ENCODE measurements at regions not wholly inside any gene's neighbourhood (a gene's known extent, or its start where the extent isn't known, plus 50 kb on each side); places are given as distances from the start of the nearest gene placed in this dataset.

DNA sequence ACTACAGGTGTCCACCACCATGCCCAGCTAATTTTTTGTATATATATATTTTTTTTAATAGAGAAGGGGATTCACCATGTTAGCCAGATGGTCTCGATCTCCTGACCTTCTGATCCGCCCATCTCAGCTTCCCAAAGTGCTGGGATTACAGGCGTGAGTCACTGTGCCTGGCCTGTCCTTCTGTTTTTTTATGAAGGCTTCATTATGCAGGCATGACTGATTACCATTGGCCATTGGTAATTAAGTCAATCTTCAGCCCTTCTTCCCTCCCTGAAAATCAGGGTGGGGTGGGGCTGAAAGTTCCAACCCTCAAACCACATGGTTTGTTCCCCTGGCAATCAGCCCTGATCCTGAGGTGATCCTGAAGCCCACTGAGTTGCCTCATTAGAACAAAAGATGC lies 336.9 kb downstream of the PTTG2 start:
- H3K4me2 ChIP-seq (ENCODE audit: insufficient read depth in 1 of 2, low read depth in 2 of 2, low read length in 2 of 2), result no peak overlapping the region
- 92% methylated on average over 3 of the region's 3 CpGs; no CpG with 5 or more reads in 1 of the 2 experiments for WGBS, 2 experiments (ENCODE audit: extremely low coverage in 1 of 2, insufficient coverage in 1 of 2, insufficient read length in 1 of 2, insufficient replicate concordance in 2 of 2, low coverage in 1 of 2, low lambda C conversion rate in 2 of 2, missing lambda C conversion rate in 1 of 2)
- CTCF ChIA-PET (ENCODE audit: partially characterized antibody), result interaction anchor here (0.6 kb wide), 1 partner anchor 121 kb away, joined by 3 read pairs; no protein-coding TSS in a partner anchor

More for the DNA sequence above, 336.9 kb downstream of the PTTG2 start:
- Histone ChIP-seq H3K27me3 (replicated peaks in 1 of 4; ENCODE audit: control insufficient read depth in 3 of 4, extremely low read depth in 1 of 4, insufficient read depth in 3 of 4, low read length in 3 of 4) (no peaks in the 10 kb centered on the region), H2BK20ac (ENCODE audit: low read length) (no peak overlapping the region), H3K79me2 (ENCODE audit: control insufficient read depth in 1 of 2, insufficient read depth in 2 of 2, low read length in 2 of 2) (no peaks in the 10 kb centered on the region), H3K79me1 (ENCODE audit: low read depth, low read length) (no peaks in the 10 kb centered on the region), H3K18ac (ENCODE audit: extremely low read depth, low read length) (no peak overlapping the region), H4K20me1 (replicated peaks in 1 of 2; ENCODE audit: control insufficient read depth in 1 of 2, insufficient read depth in 2 of 2, low read length in 2 of 2) (no peaks in the 10 kb centered on the region), H4K8ac (ENCODE audit: extremely low read depth, insufficient read depth, low read length) (no peak overlapping the region), H3K9me3 (ENCODE audit: insufficient read depth in 2 of 2, low read depth in 1 of 2, low read length in 1 of 2) (peaks cover 5 to 16% of the 10 kb centered on the region in 2 experiments; a peak in 2 of 4 replicates), H4K91ac (replicated peaks; ENCODE audit: insufficient read length, low read length) (no peak overlapping the region), H2BK15ac (ENCODE audit: low read length) (no peak overlapping the region), H3K23me2 (ENCODE audit: low read depth, low read length) (no peaks in the 10 kb centered on the region), H4K5ac (ENCODE audit: insufficient read length, low read depth, low read length) (no peak overlapping the region), H3K4me1 (replicated peaks in 1 of 4; ENCODE audit: control insufficient read depth in 3 of 4, insufficient read depth in 4 of 4, low read length in 3 of 4) (no peaks in the 10 kb centered on the region), H3K9ac (replicated peaks in 1 of 4; ENCODE audit: extremely low read depth in 1 of 4, low read depth in 3 of 4, low read length in 3 of 4) (no peak overlapping the region), H3K27ac (ENCODE audit: low read depth, low read length) (no peak overlapping the region), H2AK5ac (ENCODE audit: low read depth, low read length) (no peak overlapping the region), H2BK12ac (ENCODE audit: low read depth, low read length) (no peak overlapping the region), H3K23ac (ENCODE audit: insufficient read length) (no peak overlapping the region), H3K36me3 (ENCODE audit: control insufficient read depth in 2 of 4, insufficient read depth in 4 of 4, low read length in 3 of 4) (no peaks in the 10 kb centered on the region; a peak in 1 of 8 replicates), H3K4ac (replicated peaks; ENCODE audit: insufficient read length, low read depth, low read length) (no peak overlapping the region), H3K14ac (ENCODE audit: insufficient read length) (no peak overlapping the region), H3K4me3 (ENCODE audit: extremely low read depth in 1 of 4, insufficient read depth in 2 of 4, low read depth in 3 of 4, low read length in 4 of 4) (no peak overlapping the region), H2BK120ac (replicated peaks; ENCODE audit: low read depth, low read length) (no peak overlapping the region), H3K56ac (replicated peaks; ENCODE audit: insufficient read length, low read depth, low read length) (no peak overlapping the region), H2AFZ (ENCODE audit: low read length) (no peak overlapping the region), H2BK5ac (ENCODE audit: low read depth, low read length) (no peak overlapping the region)
- POLR2A ChIA-PET (ENCODE audit: partially characterized antibody), result no interaction called here
- DNase-seq (ENCODE audit: low read depth in 1 of 2, low spot score in 2 of 2) (no peak), FAIRE-seq (no peak)
- TF ChIP-seq EP300 (IDR thresholded peaks at IDR 0.05; ENCODE audit: borderline replicate concordance in 1 of 2, low read depth in 2 of 2, low read length in 2 of 2) (no peak), SAP30 (IDR thresholded peaks at IDR 0.05; ENCODE audit: insufficient read depth, insufficient replicate concordance, low read length) (no peak), RAD21 (IDR thresholded peaks at IDR 0.05 in 1 of 2, conservative IDR thresholded peaks at IDR 0.05 in 1 of 2; ENCODE audit: low read depth in 2 of 2, low read length in 2 of 2) (no peak), CREB1 (IDR thresholded peaks at IDR 0.05) (no peak), KDM5A (IDR thresholded peaks at IDR 0.05; ENCODE audit: low read length) (no peak), CTBP2 (IDR thresholded peaks at IDR 0.05; ENCODE audit: borderline replicate concordance, insufficient read depth, insufficient read length, low read length) (no peak), BACH1 (IDR thresholded peaks at IDR 0.05; ENCODE audit: low read length) (no peak), YY1 (IDR thresholded peaks at IDR 0.05; ENCODE audit: low read depth, low read length) (no peak), MAFK (IDR thresholded peaks at IDR 0.05; ENCODE audit: low read depth, low read length) (no peak)
- TF ChIP-seq, protein P1, sequence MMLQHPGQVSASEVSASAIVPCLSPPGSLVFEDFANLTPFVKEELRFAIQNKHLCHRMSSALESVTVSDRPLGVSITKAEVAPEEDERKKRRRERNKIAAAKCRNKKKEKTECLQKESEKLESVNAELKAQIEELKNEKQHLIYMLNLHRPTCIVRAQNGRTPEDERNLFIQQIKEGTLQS (IDR thresholded peaks at IDR 0.05; ENCODE audit: insufficient read depth, low read depth, low read length), result no peak
